H9 (cell line): ENCODE measurements at regions not wholly inside any gene's neighbourhood (a gene's known extent, or its start where the extent isn't known, plus 50 kb on each side); places are given as distances from the start of the nearest gene placed in this dataset.
"Not testable (repeated sequence)": the region's sequence is repeated elsewhere in the genome, so short reads cannot be mapped to it uniquely, and the experiment has no call there.

Experiments
- DNase-seq: peaks from one replicate; pipeline ENCODE4 v3.0.0-alpha.2; 2017
- H2AFZ ChIP-seq: one replicate; pipeline ENCODE4 v1.6.1; 2013; ENCODE audit warnings: mild to moderate bottlenecking, low read length, control low read depth, moderate library complexity
- H2AK5ac ChIP-seq: 2 replicates; pipeline ENCODE4 v1.6.1; 2013; ENCODE audit warnings: low read length, control low read depth, mixed read lengths; ENCODE audit not compliant: insufficient read length
- H2BK120ac ChIP-seq: one replicate; pipeline ENCODE4 v1.6.1; 2013; ENCODE audit warnings: low read depth, mild to moderate bottlenecking, low read length, control low read depth, inconsistent platforms; ENCODE audit not compliant: poor library complexity, severe bottlenecking
- H2BK12ac ChIP-seq: 2 replicates; pipeline ENCODE4 v1.6.1; 2013; ENCODE audit warnings: low read length, control low read depth, mixed read lengths, low read depth; ENCODE audit not compliant: insufficient read length
- H2BK15ac ChIP-seq: 2 replicates; pipeline ENCODE4 v1.6.1; 2013; ENCODE audit warnings: low read depth, low read length, control low read depth
- H2BK20ac ChIP-seq: one replicate; pipeline ENCODE4 v1.6.1; 2013; ENCODE audit warnings: low read depth, mild to moderate bottlenecking, low read length, control low read depth, inconsistent platforms; ENCODE audit not compliant: poor library complexity, severe bottlenecking
- H2BK5ac ChIP-seq: 2 replicates; pipeline ENCODE4 v1.6.1; 2013; ENCODE audit warnings: low read length, control low read depth, mixed read lengths; ENCODE audit not compliant: insufficient read length
- H3K14ac ChIP-seq: 2 replicates; pipeline ENCODE4 v1.6.1; 2013; ENCODE audit warnings: low read length, control low read depth; ENCODE audit not compliant: insufficient read depth
- H3K18ac ChIP-seq: 2 replicates; pipeline ENCODE4 v1.6.1; 2013; ENCODE audit warnings: low read depth, mild to moderate bottlenecking, mixed read lengths, low read length, control low read depth; ENCODE audit not compliant: insufficient read length
- H3K23ac ChIP-seq: 2 replicates; pipeline ENCODE4 v1.6.1; 2013; ENCODE audit warnings: low read length, control low read depth, mixed read lengths, low read depth; ENCODE audit not compliant: insufficient read length
- H3K23me2 ChIP-seq: 2 replicates; pipeline ENCODE4 v1.6.1; 2013; ENCODE audit warnings: low read depth, mild to moderate bottlenecking, mixed read lengths, low read length, control low read depth; ENCODE audit not compliant: insufficient read length, poor library complexity, severe bottlenecking
- H3K27ac ChIP-seq: 2 replicates; pipeline ENCODE4 v1.5.1; 2013; ENCODE audit warnings: low read length, control low read depth, mixed read lengths, low read depth; ENCODE audit not compliant: insufficient read length
- H3K27me3 ChIP-seq: 2 replicates; pipeline ENCODE4 v1.6.1; 2013; ENCODE audit warnings: low read length, control low read depth, inconsistent platforms; ENCODE audit not compliant: insufficient read depth
- H3K4ac ChIP-seq: 2 replicates; pipeline ENCODE4 v1.6.1; 2013; ENCODE audit warnings: low read depth, mild to moderate bottlenecking, control low read depth, inconsistent platforms, low read length, moderate library complexity
- H3K4me1 ChIP-seq: 2 replicates; pipeline ENCODE4 v1.6.1; 2013; ENCODE audit warnings: low read length, control low read depth, inconsistent platforms; ENCODE audit not compliant: insufficient read depth
- H3K4me2 ChIP-seq: 2 replicates; pipeline ENCODE4 v1.6.1; 2013; ENCODE audit warnings: low read length, control low read depth, mixed read lengths; ENCODE audit not compliant: insufficient read length, insufficient read depth
- H3K56ac ChIP-seq: 2 replicates; pipeline ENCODE4 v1.6.1; 2013; ENCODE audit warnings: low read depth, mild to moderate bottlenecking, mixed read lengths, low read length, control low read depth; ENCODE audit not compliant: insufficient read length
- H3K79me1 ChIP-seq: 2 replicates; pipeline ENCODE4 v1.6.1; 2013; ENCODE audit warnings: low read depth, mild to moderate bottlenecking, moderate library complexity, low read length, control low read depth, inconsistent platforms; ENCODE audit not compliant: insufficient read depth, poor library complexity, severe bottlenecking
- H3K79me2 ChIP-seq: 2 replicates; pipeline ENCODE4 v1.6.1; 2013; ENCODE audit warnings: low read length, control low read depth, inconsistent platforms; ENCODE audit not compliant: insufficient read depth
- H3K9ac ChIP-seq: 2 replicates; pipeline ENCODE4 v1.6.1; 2013; ENCODE audit warnings: low read length, control low read depth, mixed read lengths; ENCODE audit not compliant: insufficient read length; ENCODE audit errors: extremely low read depth
- H3K9me3 ChIP-seq: one replicate; pipeline ENCODE4 v1.6.1; 2013; ENCODE audit warnings: low read depth, low read length, inconsistent platforms; ENCODE audit not compliant: control insufficient read depth
- H3T11ph ChIP-seq: one replicate; pipeline ENCODE4 v1.6.1; 2013; ENCODE audit warnings: mild to moderate bottlenecking, low read length, control low read depth, inconsistent platforms
- H4K20me1 ChIP-seq: one replicate; pipeline ENCODE4 v1.6.1; 2013; ENCODE audit not compliant: control insufficient read depth, insufficient read length, insufficient read depth
- H4K5ac ChIP-seq: 2 replicates; pipeline ENCODE4 v1.6.1; 2013; ENCODE audit warnings: low read depth, mild to moderate bottlenecking, mixed read lengths, low read length, control low read depth; ENCODE audit not compliant: insufficient read length
- H4K8ac ChIP-seq: replicated peaks from 2 replicates; pipeline ENCODE4 v1.6.1; 2013; ENCODE audit warnings: low read length, control low read depth, mixed read lengths, low read depth; ENCODE audit not compliant: insufficient read length
- H4K91ac ChIP-seq: 2 replicates; pipeline ENCODE4 v1.6.1; 2013; ENCODE audit warnings: low read depth, mild to moderate bottlenecking, moderate library complexity, mixed read lengths, low read length, control low read depth; ENCODE audit not compliant: insufficient read length
- H3K27ac Mint-ChIP-seq, 3 experiments: 2 replicates in 2 of 3; 3 replicates in 1 of 3; pipeline ENCODE4 v1.8.0; 2020 to 2021; ENCODE audit warnings: mixed read lengths in 3 of 3, mild to moderate bottlenecking in 1 of 3, moderate library complexity in 1 of 3
- H3K27me3 Mint-ChIP-seq: 2 replicates; pipeline ENCODE4 v1.8.0; 2021; ENCODE audit warnings: low read depth, mild to moderate bottlenecking, moderate library complexity, mixed read lengths
- H3K36me3 Mint-ChIP-seq, 3 experiments: 2 replicates in 2 of 3; 3 replicates in 1 of 3; pipeline ENCODE4 v1.8.0; 2020 to 2021; ENCODE audit warnings: low read depth in 3 of 3, mixed read lengths in 3 of 3; ENCODE audit not compliant: insufficient read depth in 1 of 3
- H3K4me1 Mint-ChIP-seq, 2 experiments: 2 replicates each; pipeline ENCODE4 v1.8.0; 2020; ENCODE audit warnings: mixed read lengths in 2 of 2
- H3K4me3 Mint-ChIP-seq, 2 experiments: 2 replicates in 1 of 2; 3 replicates in 1 of 2; pipeline ENCODE4 v1.8.0; 2020 to 2021; ENCODE audit warnings: mild to moderate bottlenecking in 2 of 2, mixed read lengths in 2 of 2, moderate library complexity in 1 of 2
- H3K9me3 Mint-ChIP-seq, 2 experiments: 2 replicates in 1 of 2; 3 replicates in 1 of 2; pipeline ENCODE4 v1.8.0; 2020; ENCODE audit warnings: mild to moderate bottlenecking in 2 of 2, mixed read lengths in 2 of 2, moderate library complexity in 1 of 2
- WGBS: extraction: QIAGEN DNeasy Blood & Tissue Kit; methylation state at CpG from one replicate; pipeline ENCODE4 v1.1.7; 2013; ENCODE audit warnings: missing lambda C conversion rate, low lambda C conversion rate, mixed read lengths; ENCODE audit not compliant: insufficient read length; ENCODE audit errors: extremely low coverage; 5-methylcytosine and 5-hydroxymethylcytosine counted together

DNA sequence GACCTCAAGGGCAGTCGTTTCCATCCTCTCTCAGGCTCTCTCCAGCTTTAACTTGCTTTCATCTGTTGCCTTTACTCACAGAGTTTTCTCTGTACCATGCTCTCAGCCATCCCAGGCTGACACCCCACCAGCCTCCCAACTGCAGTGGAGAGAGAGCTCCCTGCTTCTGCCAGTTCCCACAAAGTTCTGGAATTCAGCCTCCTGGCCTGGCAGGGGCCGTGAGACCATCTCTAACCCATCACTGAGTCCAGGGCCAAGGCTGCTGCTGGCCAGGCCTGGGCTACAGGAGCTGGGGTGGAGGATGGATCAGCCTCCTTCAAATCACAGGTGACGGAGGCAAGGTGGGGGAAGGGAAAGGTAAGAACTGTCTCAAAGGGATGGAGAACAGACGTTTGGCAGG, 314.9 kb downstream of the ADGRD1 start:
- H3K9ac ChIP-seq, H3K9me3 ChIP-seq, H2AK5ac ChIP-seq, H3T11ph ChIP-seq, H3K56ac ChIP-seq, H3K23me2 ChIP-seq, H3K4me1 ChIP-seq, H4K8ac ChIP-seq, H4K5ac ChIP-seq, H3K27ac Mint-ChIP-seq, H3K27ac ChIP-seq, H2BK15ac ChIP-seq, H2BK20ac ChIP-seq, H3K27me3 ChIP-seq, H4K91ac ChIP-seq, H3K4me3 Mint-ChIP-seq, H2BK120ac ChIP-seq, H3K4me2 ChIP-seq, H2AFZ ChIP-seq, H3K79me2 ChIP-seq, H3K9me3 Mint-ChIP-seq, H2BK12ac ChIP-seq, H3K18ac ChIP-seq, H4K20me1 ChIP-seq, H2BK5ac ChIP-seq, H3K79me1 ChIP-seq, H3K14ac ChIP-seq, H3K4ac ChIP-seq, H3K23ac ChIP-seq, DNase-seq, H3K36me3 Mint-ChIP-seq, H3K27me3 Mint-ChIP-seq: not testable (repeated sequence)
- no CpG with 5 or more reads among the region's 4 CpGs for WGBS
- peaks cover 4 to 15% of the 10 kb centered on the region in 2 experiments; a peak in 3 of 4 replicates for H3K4me1 Mint-ChIP-seq
